Type B pancreatic cell (in vitro differentiated cells): ENCODE measurements at regions not wholly inside any gene's neighbourhood (a gene's known extent, or its start where the extent isn't known, plus 50 kb on each side); places are given as distances from the start of the nearest gene placed in this dataset.
A peak's percentile ranks its signal among the peaks of the same experiment; 100 is the strongest.

ENCODE experiments used
- DNase-seq: peaks from one replicate; pipeline ENCODE4 v3.0.0; 2021; ENCODE audit warnings: mixed read lengths; ENCODE audit not compliant: unreplicated experiment; ENCODE audit errors: extremely low spot score
- H3K27ac Mint-ChIP-seq: 2 replicates; pipeline ENCODE4 v1.8.0; 2021; ENCODE audit warnings: mild to moderate bottlenecking, mixed read lengths
- H3K27me3 Mint-ChIP-seq: 2 replicates; pipeline ENCODE4 v1.8.0; 2021; ENCODE audit warnings: mixed read lengths
- H3K36me3 Mint-ChIP-seq: 2 replicates; pipeline ENCODE4 v1.8.0; 2021; ENCODE audit warnings: mixed read lengths
- H3K4me1 Mint-ChIP-seq: one replicate; pipeline ENCODE4 v1.8.0; 2021; ENCODE audit warnings: mixed read lengths; ENCODE audit not compliant: unreplicated experiment
- H3K4me3 Mint-ChIP-seq: 2 replicates; pipeline ENCODE4 v1.8.0; 2021; ENCODE audit warnings: mild to moderate bottlenecking, mixed read lengths
- H3K9me3 Mint-ChIP-seq: 2 replicates; pipeline ENCODE4 v1.8.0; 2021; ENCODE audit warnings: mixed read lengths
- CTCF ChIP-seq: fragments of 200-600 bp; sonication (generic); conservative IDR thresholded peaks from 2 replicates; pipeline ENCODE4 v1.5.0; 2021; ENCODE audit warnings: antibody characterized with exemption, mild to moderate bottlenecking

- H3K4me3 Mint-ChIP-seq, result no peak overlapping the region
- H3K27me3 Mint-ChIP-seq, result peaks cover 22% of the 10 kb centered on the region
- no peaks in the 10 kb centered on the region for H3K4me1 Mint-ChIP-seq
- no peaks in the 10 kb centered on the region for H3K36me3 Mint-ChIP-seq
- peak; percentile 36 for DNase-seq
- no peaks in the 10 kb centered on the region for H3K9me3 Mint-ChIP-seq
- H3K27ac Mint-ChIP-seq, result no peak overlapping the region
- TF ChIP-seq CTCF, result no peak
Measured at GRCh38 chr22:48906216-48906835, 921.3 kb downstream of the BRD1 start.

- Mint-ChIP-seq H3K9me3 (no peaks in the 10 kb centered on the region), H3K27me3 (peaks cover 22% of the 10 kb centered on the region), H3K4me1 (no peaks in the 10 kb centered on the region), H3K36me3 (no peaks in the 10 kb centered on the region), H3K4me3 (no peak overlapping the region), H3K27ac (no peak overlapping the region)
- TF ChIP-seq CTCF, result no peak
- DNase-seq, result no peak
Measured at GRCh38 chr22:48905206-48905975, 922.3 kb downstream of the BRD1 start.

GRCh38 chr22:48902983-48903650 lies 924.6 kb downstream of the BRD1 start:
- DNase-seq, result peak; percentile 44
- no peak overlapping the region for H3K27ac Mint-ChIP-seq
- peaks cover 16% of the 10 kb centered on the region for H3K27me3 Mint-ChIP-seq
- no peaks in the 10 kb centered on the region for H3K9me3 Mint-ChIP-seq
- no peaks in the 10 kb centered on the region for H3K36me3 Mint-ChIP-seq
- no peak overlapping the region for H3K4me3 Mint-ChIP-seq
- H3K4me1 Mint-ChIP-seq, result no peaks in the 10 kb centered on the region
- no peak for TF ChIP-seq CTCF

GRCh38 chr22:48902001-48902869 lies 925.4 kb downstream of the BRD1 start:
- no peak overlapping the region for H3K27ac Mint-ChIP-seq
- DNase-seq, result peak; percentile 7
- no peak overlapping the region for H3K4me3 Mint-ChIP-seq
- TF ChIP-seq CTCF, result no peak
- no peaks in the 10 kb centered on the region for H3K9me3 Mint-ChIP-seq
- H3K36me3 Mint-ChIP-seq, result no peaks in the 10 kb centered on the region
- no peaks in the 10 kb centered on the region for H3K4me1 Mint-ChIP-seq
- peaks cover 11% of the 10 kb centered on the region for H3K27me3 Mint-ChIP-seq

- Mint-ChIP-seq H3K27me3 (peaks cover 7% of the 10 kb centered on the region), H3K4me3 (no peak overlapping the region), H3K36me3 (no peaks in the 10 kb centered on the region), H3K4me1 (no peaks in the 10 kb centered on the region), H3K27ac (no peak overlapping the region), H3K9me3 (no peaks in the 10 kb centered on the region)
- no peak for DNase-seq
- TF ChIP-seq CTCF, result no peak
Measured at GRCh38 chr22:48901324-48901723, 926.3 kb downstream of the BRD1 start.
